Stimulated activated CD4-positive, alpha-beta T cell treated with anti-CD3 and anti-CD28 coated beads, Interleukin-15, amount 100 ng/mL, for 1 hour (primary cell): ENCODE measurements at regions not wholly inside any gene's neighbourhood (a gene's known extent, or its start where the extent isn't known, plus 50 kb on each side); places are given as distances from the start of the nearest gene placed in this dataset.

Experiments used
- DNase-seq, 2 donors: peaks; one replicate each; pipeline ENCODE4 v3.0.0-alpha.2; 2020; ENCODE audit warnings: low read depth in 1 of 2, low spot score in 1 of 2

- no peak for DNase-seq
These were observed 787.0 kb upstream of the B3GALT2 start for GRCh38 chr1:193973428-193973827.

DNA sequence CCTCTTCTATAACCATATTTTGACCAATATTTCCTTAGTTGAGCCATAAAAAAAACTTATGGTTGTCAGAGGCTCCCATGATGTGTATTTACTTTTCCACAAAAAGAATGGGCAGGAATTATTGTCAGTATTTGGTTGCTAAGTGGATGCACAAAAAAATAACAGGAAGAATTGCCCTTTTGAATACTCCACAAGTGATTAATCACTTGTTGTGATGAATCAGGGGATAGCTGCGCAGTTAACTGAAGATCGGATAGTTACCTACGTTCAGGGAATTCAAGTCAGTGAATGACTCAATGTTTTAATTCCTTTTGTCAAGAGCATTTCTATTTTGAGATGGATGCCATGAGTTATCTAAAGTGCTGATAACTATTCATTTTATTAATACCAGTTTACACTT, 785.2 kb upstream of the B3GALT2 start:
- no peak for DNase-seq

DNA sequence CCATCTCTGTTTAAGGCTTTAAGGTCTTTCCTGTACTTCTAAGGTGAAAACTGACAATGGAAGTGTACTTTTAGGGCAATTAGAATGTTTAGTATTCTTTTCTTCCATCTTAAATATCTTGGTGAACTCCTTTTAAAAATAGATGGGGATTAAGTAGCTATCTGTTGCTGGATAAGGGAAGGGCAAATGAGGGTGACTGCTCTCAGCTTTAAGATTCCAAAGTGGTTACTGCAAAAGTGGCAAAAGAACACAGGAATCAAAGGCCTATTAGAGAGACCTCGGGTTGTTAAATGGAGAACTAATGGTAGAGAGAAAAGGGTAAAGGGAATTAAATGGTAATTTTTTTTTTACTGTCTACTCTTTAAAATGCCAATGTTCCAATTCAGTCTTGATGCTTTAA, 774.1 kb upstream of the B3GALT2 start:
- DNase-seq: no peak

DNA sequence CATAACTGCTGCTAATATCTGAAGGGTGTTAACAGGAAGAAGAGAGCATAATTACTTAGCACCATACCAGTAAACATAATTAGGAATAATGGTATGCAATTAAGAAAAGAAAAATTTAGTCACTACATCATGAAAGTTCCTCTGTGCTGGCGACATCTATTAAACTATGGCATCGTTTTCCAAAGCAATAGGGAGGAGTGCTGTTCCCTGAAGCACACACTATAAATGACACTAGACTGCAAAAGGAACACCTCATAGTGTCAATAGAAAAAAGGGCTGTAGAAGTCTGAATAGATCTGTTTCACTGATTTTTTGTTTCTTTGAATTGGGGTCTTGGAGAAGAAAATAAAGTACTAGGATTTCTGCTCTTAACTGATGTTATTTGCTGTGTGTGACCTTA, 773.6 kb upstream of the B3GALT2 start:
- DNase-seq: no peak

- DNase-seq: no peak
These were observed 771.2 kb upstream of the B3GALT2 start for GRCh38 chr1:193957556-193958095.

DNA sequence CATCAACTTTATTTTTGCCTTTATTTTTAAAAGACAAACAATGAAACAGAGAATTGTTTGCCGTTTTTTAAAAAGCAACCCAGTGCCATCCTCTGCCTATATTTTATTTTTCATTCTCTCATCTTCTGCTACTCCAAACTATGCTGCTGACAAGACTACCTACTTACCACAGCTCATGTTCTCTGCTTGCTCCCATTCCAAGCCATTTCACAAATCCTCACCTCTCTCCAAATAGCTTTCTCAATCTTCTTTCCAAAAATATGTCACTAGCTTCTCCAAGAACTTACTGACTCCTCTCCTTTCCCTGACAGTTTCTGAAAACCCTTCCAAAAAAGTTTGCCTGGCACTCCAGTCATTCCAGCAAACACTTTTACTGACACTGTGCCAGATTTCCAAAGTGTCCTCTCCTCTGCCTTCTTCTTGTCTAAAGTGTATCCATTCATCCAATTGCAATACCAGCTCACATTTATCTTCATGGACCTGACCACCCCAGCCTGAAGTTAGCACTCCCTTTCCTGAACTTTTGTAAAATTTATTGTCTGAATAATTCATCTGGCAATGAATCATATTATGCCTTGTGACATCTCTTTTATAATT, 766.5 kb upstream of the B3GALT2 start:
- DNase-seq: no peak

DNA sequence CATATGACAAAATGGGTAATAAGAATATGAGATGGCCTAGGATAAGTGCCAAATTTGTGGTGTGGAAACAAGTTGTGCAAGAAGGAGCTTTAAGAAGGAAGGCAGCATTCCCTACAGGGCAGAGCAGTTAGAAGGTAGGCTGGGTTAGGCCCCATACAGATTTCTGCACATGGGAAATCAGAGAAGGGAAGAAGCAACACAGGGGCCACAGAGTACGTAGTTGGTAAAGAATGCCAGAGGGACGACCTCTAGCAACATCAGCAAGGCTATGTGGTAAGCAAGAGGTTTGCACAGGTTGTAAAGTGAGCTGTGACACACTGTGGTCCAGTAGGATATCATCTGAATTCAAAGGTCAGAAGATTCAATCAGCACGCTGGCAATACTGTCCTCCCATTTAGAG, 765.6 kb upstream of the B3GALT2 start:
- DNase-seq: no peak

- DNase-seq: no peak
These were observed 758.0 kb upstream of the B3GALT2 start for GRCh38 chr1:193944454-193944853.

DNA sequence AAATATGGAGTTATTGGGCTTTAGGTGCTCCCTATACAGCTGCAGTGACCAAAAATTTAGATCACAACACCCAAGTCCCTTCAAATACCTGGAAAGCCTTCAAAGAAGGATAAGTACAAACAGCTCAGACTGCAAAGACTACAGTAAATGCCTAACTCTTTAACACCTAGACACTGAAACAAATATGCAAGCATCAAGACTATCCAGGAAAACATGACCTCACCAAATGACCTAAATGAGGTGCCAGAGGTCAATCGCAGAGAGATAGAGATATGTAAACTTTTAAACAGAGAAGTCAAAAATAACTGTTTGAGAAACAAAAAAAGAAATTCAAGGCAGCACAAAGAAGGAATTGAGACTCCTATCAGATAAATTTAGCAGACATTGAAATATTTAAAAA, 753.8 kb upstream of the B3GALT2 start:
- no peak for DNase-seq

DNA sequence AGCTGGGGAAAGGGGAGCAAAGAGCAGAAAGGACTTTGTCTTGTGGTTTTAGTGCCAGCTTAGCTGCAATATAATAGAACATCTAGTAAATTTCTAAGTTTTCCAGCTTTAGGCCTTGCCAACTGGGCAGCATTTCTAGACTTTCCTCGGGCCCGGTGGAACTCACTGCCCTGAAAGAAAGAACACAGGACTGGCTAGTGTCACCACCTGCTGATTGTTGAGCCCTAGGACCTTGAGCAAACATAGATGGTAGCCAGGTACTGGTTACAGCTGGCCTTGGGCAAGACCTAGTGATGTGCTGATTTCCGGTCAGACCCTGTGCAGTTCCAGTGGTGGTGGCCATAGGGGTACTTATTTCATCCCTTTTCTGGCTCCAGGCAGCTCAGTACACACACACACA, 753.2 kb upstream of the B3GALT2 start:
- DNase-seq: no peak

DNA sequence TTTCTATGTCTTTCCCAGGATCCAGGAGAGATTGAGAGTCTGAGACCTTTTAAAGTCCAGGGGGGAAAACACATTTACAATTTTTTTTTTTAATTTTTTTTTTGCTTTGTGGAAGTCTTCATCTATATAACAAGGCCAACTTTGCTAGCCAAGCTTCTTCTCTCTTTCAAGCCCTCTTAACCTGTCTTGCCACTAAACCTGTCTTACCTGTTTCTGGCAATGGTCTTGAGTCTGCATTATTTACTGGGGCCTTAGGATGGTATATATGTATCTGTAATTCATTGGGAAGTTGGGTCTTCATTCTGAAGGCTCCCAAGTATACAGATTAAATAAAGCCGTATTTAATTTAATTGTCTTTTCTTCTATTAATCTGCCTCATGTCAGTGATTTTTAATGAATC, 750.9 kb upstream of the B3GALT2 start:
- DNase-seq: no peak

DNA sequence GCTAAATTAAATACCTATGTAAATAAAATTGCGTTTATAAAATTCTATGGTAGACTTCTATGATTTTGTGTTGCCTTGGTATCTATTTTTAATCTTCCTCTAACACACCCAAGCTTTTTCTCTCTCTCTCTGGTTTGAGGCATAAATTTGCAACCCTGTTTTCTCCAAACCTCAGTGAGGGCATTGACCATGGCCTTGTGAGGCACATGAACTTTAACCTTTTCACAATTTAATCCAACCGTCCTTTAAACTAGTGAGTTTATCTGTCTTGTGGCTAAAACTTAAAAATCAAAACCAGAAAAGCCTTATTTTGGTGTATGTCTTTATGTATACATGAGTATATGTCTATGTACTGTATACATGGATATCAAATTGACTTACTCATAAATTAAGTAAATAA, 746.6 kb upstream of the B3GALT2 start:
- no peak for DNase-seq

DNA sequence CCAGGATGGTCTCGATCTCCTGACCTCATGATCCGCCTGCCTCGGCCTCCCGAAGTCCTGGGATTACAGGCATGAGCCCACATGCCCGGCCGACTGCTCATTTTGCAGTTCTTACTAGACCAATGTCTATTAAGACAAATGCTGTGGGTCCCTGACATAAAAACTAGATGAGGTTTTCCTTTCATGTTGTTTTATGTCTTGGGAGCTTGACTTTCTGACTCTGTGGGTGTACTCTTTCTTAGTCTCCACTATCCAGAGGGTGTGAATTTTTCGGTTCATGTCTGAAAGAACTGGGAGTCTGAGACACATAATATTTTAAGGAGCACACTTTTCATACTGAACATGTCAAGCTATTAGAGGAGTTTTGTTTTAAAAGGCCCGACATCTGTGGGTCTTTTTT, 744.9 kb upstream of the B3GALT2 start:
- DNase-seq: no peak

DNA sequence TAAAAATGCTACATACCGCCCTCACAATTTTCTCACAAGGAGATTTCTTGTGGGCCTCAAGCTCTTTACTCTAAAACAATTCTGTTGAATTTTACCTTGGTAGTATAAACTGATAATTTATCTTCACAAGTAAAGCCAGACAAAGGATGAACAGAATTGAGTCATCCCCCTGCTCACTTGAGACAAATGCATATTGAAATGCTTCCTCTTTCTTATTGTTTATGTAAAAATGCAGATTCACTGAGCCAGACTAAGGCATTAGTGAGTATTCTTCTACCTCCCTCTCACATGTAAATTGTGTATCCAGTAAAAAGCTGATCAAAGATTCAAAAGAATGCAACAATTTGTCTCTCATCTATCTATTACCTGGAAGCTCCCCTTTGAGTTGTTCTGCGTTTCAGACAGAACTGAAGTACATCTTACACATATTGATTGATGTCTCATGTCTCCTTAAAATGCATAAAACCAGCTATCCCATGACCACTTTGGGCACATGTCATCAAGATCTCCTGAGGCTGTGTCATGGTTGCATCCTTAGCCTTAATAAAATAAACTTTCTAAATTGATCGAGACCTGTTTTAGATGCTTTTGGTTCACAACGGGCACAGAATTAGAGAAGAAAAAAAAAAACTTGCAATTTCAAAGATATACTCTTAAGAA, 743.1 kb upstream of the B3GALT2 start:
- no peak for DNase-seq

DNA sequence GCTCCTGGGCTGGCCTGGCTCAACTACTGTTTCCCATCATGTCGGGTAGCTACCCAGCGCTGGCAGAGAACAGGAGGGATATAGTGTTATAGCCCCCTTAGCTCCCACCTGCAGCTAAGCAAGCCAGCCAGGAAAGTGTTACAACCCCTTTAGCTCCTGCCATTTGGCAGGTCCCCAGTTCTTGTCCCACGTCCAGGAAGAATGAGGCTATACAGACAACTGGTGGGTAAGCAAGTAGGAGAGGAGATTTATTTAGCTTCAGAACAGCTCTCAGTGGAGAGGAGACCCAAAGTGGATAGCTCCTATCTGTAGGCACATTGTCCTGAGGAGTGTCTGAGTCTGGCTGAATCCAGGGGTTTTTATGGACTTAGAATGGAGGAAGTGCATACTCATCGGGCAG, 741.1 kb upstream of the B3GALT2 start:
- DNase-seq: no peak

- DNase-seq: no peak
These were observed 740.5 kb upstream of the B3GALT2 start for GRCh38 chr1:193926956-193927355.

GRCh38 chr1:193919827-193920226, 733.4 kb upstream of the B3GALT2 start:
- no peak for DNase-seq

DNA sequence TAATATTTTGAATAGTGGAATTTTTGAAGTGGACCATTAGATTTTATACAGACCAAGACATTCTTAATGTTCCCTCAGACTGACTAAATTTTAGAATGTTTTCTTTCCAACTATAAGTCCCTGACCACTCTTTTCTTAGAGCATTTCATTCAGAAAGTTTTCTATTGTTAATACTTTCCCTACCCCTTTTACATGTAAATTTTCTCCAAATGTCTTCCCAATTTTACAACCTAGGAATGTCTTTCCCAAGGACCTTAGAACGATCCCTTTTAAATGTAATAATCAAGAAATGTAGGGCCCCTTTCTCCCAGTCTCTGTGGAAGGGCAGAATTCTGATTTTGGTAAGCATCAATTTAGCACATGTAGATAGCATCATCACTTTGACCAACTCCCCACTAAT, 730.0 kb upstream of the B3GALT2 start:
- DNase-seq: no peak

GRCh38 chr1:193914871-193915270, 728.5 kb upstream of the B3GALT2 start:
- no peak for DNase-seq

DNA sequence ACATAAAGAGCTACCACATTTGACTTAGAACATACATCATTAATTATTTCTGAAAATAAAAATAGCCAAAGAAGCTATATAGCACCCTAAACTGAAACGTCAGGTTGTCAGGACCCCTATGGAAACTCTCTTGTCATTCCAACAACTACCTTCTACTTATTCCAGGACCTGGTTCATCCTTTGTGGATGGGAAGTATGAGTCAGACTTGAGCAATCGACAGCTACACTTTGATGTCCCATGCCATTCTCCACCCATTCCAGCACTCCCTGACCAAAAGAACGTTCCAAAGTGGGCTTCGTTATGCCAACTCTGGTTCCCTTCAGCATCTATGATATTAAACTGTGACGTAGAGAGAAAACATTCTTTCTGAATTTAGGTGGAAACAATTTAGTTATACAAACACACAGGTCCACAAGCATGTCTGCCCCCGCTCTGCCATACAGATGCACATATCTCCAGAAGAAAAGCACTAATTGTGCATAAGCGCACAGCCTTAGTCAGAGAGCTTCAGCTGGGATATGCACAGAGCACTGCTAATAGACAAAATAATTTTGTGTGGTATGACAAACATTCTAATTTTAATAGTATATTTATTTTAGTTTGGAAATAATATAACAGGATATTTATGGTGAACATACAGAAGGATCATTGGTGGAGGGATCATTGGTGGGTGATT, 723.1 kb upstream of the B3GALT2 start:
- DNase-seq: no peak

- no peak for DNase-seq
These were observed 719.1 kb upstream of the B3GALT2 start for GRCh38 chr1:193905288-193906085.

DNA sequence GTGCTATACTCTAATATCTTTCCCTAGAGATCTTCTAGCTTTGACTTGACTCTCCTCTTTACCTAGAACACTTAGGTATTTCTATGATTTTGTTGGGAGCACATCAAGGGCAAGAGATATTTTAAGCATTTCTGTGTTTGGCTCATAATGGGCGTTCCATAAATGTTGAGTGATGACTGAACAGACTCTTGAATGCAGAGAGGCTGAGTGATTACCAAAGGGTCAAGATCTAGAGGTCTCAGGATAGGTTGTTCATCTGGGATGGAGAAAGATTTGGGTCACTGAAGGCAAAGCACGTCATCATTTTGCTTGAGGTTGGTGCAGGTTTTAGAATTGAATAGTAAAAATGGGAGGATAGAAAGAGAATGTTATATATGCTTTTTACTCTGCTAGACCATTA, 705.4 kb upstream of the B3GALT2 start:
- DNase-seq: no peak
